ENCODE measurements at regions not wholly inside any gene's neighbourhood (a gene's known extent, or its start where the extent isn't known, plus 50 kb on each side); places are given as distances from the start of the nearest gene placed in this dataset.

- H3K36me3 ChIP-seq (ENCODE audit: low read depth) = no peaks in the 10 kb centered on the region
- peaks cover 6% of the 10 kb centered on the region for H3K27me3 ChIP-seq (ENCODE audit: insufficient read depth, poor library complexity, severe bottlenecking)
- no peak for TF ChIP-seq CTCF (IDR thresholded peaks at IDR 0.05; ENCODE audit: poor library complexity, severe bottlenecking)
- no peak for ATAC-seq (ENCODE audit: low read depth)
- H3K4me3 ChIP-seq (ENCODE audit: severe bottlenecking) = no peak overlapping the region
- H3K27ac ChIP-seq (ENCODE audit: poor library complexity, severe bottlenecking) = no peak overlapping the region
- no peaks in the 10 kb centered on the region for H3K4me1 ChIP-seq (ENCODE audit: insufficient read depth, poor library complexity, severe bottlenecking)
- no peak for DNase-seq (ENCODE audit: low spot score)
- no peaks in the 10 kb centered on the region for H3K9me3 ChIP-seq (ENCODE audit: severe bottlenecking)
These were observed 443.4 kb upstream of the COBL start for GRCh38 chr7:51759985-51760384.

- Histone ChIP-seq H3K9me3 (ENCODE audit: severe bottlenecking) (no peaks in the 10 kb centered on the region), H3K36me3 (ENCODE audit: low read depth) (no peaks in the 10 kb centered on the region), H3K4me1 (ENCODE audit: insufficient read depth, poor library complexity, severe bottlenecking) (no peaks in the 10 kb centered on the region), H3K27me3 (ENCODE audit: insufficient read depth, poor library complexity, severe bottlenecking) (peaks cover 6% of the 10 kb centered on the region), H3K27ac (ENCODE audit: poor library complexity, severe bottlenecking) (no peak overlapping the region), H3K4me3 (ENCODE audit: severe bottlenecking) (no peak overlapping the region)
- no peak for DNase-seq (ENCODE audit: low spot score)
- no peak for ATAC-seq (ENCODE audit: low read depth)
- TF ChIP-seq CTCF (IDR thresholded peaks at IDR 0.05; ENCODE audit: poor library complexity, severe bottlenecking) = no peak
These were observed 441.4 kb upstream of the COBL start for GRCh38 chr7:51757960-51758359.

- no peak overlapping the region for H3K4me3 ChIP-seq (ENCODE audit: severe bottlenecking)
- no peaks in the 10 kb centered on the region for H3K4me1 ChIP-seq (ENCODE audit: insufficient read depth, poor library complexity, severe bottlenecking)
- H3K27me3 ChIP-seq (ENCODE audit: insufficient read depth, poor library complexity, severe bottlenecking) = no peaks in the 10 kb centered on the region
- no peak overlapping the region for H3K27ac ChIP-seq (ENCODE audit: poor library complexity, severe bottlenecking)
- ATAC-seq (ENCODE audit: low read depth) (no peak), DNase-seq (ENCODE audit: low spot score) (no peak)
- no peaks in the 10 kb centered on the region for H3K9me3 ChIP-seq (ENCODE audit: severe bottlenecking)
- H3K36me3 ChIP-seq (ENCODE audit: low read depth) = no peaks in the 10 kb centered on the region
- no peak for TF ChIP-seq CTCF (IDR thresholded peaks at IDR 0.05; ENCODE audit: poor library complexity, severe bottlenecking)
These were observed 416.3 kb upstream of the COBL start for GRCh38 chr7:51732951-51733350.

- Histone ChIP-seq H3K4me3 (ENCODE audit: severe bottlenecking) (no peak overlapping the region), H3K4me1 (ENCODE audit: insufficient read depth, poor library complexity, severe bottlenecking) (no peaks in the 10 kb centered on the region), H3K36me3 (ENCODE audit: low read depth) (no peaks in the 10 kb centered on the region), H3K27ac (ENCODE audit: poor library complexity, severe bottlenecking) (no peak overlapping the region), H3K9me3 (ENCODE audit: severe bottlenecking) (no peaks in the 10 kb centered on the region), H3K27me3 (ENCODE audit: insufficient read depth, poor library complexity, severe bottlenecking) (no peaks in the 10 kb centered on the region)
- no peak for TF ChIP-seq CTCF (IDR thresholded peaks at IDR 0.05; ENCODE audit: poor library complexity, severe bottlenecking)
- DNase-seq (ENCODE audit: low spot score) (no peak), ATAC-seq (ENCODE audit: low read depth) (no peak)
These were observed 415.5 kb upstream of the COBL start for GRCh38 chr7:51732116-51732515.

GRCh38 chr7:51731075-51731474 is 414.5 kb upstream of the COBL start:
- Histone ChIP-seq H3K27ac (ENCODE audit: poor library complexity, severe bottlenecking) (no peak overlapping the region), H3K9me3 (ENCODE audit: severe bottlenecking) (no peaks in the 10 kb centered on the region), H3K27me3 (ENCODE audit: insufficient read depth, poor library complexity, severe bottlenecking) (no peaks in the 10 kb centered on the region), H3K36me3 (ENCODE audit: low read depth) (no peaks in the 10 kb centered on the region), H3K4me3 (ENCODE audit: severe bottlenecking) (no peak overlapping the region), H3K4me1 (ENCODE audit: insufficient read depth, poor library complexity, severe bottlenecking) (no peaks in the 10 kb centered on the region)
- DNase-seq (ENCODE audit: low spot score) = no peak
- no peak for ATAC-seq (ENCODE audit: low read depth)
- TF ChIP-seq CTCF (IDR thresholded peaks at IDR 0.05; ENCODE audit: poor library complexity, severe bottlenecking) = no peak

All from RWPE2 (cell line).